ENCODE measurements at regions not wholly inside any gene's neighbourhood (a gene's known extent, or its start where the extent isn't known, plus 50 kb on each side); places are given as distances from the start of the nearest gene placed in this dataset.

DNA sequence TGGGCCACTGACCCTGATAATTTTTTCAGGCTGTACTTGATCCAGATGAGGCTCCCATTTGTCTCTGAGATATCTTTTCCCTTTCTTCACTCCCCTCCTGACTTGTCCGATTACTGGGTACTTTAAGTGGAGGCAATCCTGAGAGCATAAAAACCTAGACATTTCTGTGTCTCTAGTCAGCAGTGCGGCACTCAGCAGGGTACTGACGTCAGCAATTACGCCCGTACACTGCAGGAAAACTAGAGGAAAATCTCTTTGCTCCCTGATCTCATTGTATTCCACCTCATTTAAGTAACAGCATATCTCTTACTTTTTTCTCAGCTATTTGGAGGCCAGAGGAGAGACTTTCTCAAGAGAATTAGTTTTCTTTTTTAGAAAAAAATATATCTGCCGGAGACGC is 315.5 kb upstream of the OR4E1 start:
- no peak for TF ChIP-seq CTCF (IDR thresholded peaks at IDR 0.05)
- no peak for TF ChIP-seq EP300 (IDR thresholded peaks at IDR 0.05)
- no peak for TF ChIP-seq POLR2A (IDR thresholded peaks at IDR 0.05)
